ENCODE measurements at regions not wholly inside any gene's neighbourhood (a gene's known extent, or its start where the extent isn't known, plus 50 kb on each side); places are given as distances from the start of the nearest gene placed in this dataset.

DNA sequence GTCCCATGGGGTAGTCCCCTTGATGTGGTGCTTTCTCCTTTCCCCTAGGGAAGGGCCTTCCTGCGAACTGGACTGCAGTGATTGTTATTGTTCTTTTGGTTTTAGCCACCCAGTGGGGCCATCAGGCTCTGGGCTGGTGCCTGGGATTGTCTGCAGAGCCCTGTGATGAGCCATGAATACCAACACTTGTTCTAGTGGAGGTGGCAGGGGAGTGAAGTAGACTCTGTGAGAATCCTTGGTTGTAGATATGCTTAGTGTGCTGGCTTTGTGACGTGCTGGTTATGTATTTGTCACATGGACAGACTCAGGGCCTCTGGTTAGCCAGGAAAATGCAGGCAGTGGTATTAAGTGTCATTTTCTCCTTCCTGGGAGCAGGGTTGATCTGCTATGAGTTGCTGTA lies 51.8 kb upstream of the NDUFB4 start:
- no peak for DNase-seq

DNA sequence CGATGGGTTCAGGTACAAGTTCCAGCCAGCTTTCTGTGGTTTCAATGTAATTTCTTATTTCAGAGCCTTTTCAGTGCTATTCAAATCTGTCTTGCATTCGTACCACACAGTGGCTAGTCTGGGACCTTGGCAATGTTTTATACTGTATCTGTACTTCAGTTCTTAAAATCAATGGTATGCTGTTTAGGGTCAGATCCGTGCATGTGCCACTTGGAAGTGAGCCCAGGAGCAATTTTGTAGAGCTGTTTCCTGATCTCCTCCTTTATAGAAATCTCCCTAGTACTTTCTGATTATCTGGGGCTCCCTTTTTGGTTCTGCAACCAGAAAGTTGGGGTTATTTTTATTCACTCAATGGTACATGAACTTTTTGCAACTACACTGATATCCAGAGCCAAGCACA lies 59.5 kb upstream of the NDUFB4 start:
- DNase-seq: no peak

DNA sequence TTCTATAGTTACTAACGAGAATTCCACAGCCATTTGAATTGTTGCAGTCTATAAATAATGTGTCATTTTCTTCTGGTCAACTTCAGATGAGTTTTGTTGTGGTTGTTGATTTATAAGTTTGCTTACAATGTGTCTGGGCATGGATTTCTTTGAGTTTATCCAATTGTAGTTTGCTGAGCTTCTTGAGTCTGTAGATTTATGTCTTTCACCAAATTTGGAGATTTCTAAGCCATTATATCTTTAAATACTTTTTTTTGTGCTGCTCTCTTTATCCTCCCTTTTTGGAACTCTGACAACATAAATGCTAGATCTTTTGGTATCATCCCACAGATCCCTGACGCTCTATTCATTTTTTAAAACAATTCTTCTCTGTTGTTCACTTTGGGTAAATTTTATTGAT lies 63.2 kb upstream of the NDUFB4 start:
- no peak for DNase-seq

DNA sequence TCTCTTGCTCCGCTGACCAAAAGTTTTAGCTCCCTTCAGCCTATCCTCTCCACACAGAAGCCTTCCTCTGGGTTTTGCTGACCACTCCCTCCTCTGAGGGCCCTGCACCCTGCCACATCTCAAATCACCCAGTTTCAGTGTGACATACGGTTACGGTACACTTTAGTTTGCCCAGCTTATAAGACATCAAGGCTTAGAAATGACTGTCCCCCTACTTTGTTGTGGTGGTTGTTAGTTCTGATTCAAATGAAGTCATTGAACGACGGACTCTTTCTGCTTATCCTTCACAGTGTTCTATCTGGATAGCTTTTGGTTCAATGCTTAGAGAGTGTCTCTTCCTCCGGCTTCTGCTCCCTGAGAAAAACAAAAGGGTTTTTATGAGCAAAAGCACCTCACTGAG lies 68.0 kb upstream of the NDUFB4 start:
- no peak for DNase-seq

DNA sequence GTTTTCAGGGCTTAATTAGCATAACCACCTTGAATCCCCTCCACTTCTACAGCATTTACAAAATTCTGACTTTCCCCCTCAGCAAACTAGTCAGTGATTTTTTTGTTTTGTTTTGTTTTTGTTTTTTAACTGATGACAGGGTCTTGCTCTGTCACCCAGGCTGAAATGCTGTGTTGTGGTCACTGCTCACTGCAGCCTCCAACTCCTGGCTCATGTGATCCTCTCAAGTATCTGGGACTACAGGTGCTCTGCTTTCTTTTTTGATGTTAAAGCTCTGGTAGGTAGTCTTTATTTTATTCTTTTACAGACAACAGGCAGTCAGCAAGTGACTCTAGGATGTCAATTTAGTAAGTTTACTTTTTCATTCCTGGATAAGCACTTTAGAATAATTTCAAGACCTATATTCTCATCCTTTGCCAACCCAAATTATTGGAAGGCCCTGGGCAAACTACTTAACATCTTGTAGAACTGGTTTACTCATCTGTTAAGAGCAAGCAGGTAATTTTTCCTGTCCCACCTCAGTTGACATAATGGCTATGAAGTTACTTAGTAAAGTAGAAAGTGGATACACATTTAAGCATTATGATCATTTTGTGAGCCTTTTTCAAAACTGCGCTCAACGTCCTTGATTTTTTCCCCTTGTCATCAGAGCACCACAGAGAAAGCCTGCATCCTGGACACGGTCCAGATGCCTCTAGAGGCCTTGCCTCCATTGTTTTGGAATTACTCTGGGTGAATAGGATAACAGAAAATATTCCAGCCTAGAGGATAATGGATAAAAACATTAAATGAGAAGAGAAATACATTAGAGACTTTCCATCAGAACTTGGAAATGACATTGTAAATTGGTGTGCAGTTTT lies 69.9 kb upstream of the NDUFB4 start:
- DNase-seq: no peak

DNA sequence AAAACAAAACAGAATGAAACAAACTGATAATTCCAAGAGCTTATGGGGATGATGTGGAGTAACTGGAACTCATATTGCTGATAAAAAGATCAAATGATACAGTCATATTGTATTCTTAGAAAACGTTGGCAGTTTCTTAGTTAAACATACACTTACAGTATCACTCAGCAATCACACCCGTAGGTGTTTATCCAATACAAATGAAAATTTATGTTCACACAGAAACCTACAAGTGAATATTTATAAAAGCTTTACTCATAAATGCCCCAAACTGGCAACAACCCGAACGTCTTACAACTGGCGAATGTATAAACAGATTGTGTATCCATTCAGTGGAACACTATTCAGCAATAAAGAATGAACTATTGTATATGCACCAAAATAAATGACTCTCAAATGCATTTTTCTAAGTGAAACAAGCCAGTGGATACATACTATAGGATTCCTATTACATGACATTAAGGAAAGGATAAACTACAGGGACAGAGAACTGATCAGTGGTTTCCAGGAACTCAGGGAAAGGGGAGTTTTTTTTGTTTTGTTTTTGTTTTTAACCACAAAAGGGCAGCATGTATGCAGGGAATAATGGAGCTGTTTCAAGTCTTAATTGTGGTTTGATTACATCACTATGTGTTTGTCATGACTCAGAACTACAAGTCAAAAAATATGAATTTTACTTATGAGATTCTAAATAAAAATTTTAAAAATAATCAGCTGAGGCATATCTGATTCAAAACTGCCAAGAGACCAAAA lies 71.8 kb upstream of the NDUFB4 start:
- DNase-seq: no peak

DNA sequence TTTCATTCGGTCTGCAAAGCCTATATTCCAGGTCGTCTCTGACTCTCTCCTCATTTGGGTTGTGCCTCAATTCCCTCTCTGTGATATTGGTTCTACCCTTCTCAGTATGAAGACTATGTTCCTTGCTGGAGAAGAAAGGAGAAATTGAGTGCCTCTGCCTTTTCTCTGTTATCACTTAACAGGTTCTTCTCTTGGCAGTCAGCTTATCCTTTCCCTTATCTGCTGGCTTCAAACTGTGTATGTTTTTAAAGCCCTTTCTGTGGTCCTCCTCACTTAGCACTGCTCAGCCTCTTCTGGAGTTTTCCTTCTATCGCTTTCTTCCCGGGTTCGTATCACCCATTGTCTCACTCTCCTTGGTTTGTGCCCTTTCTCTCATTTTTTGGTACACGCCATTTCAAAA lies 65.3 kb upstream of the FSTL1 start:
- DNase-seq: no peak

DNA sequence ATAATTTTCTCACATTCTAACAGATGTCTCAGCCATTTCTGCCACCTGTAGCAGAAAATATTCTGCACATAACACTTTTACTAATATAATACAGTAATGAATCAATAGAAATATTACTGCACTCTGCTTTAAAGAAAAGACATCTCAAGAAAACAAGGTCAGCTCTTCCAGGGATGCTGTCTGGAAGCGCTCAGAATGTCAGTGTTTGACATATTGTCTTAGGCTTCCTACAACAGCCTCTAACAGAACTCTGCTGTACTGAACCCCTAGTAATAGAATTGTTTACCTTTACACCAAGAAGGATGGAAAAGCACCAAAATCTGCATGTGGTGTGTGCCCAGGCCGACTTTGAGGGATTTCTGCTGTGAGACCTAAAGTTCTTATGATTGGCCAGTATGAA lies 61.9 kb upstream of the FSTL1 start:
- no peak for DNase-seq

DNA sequence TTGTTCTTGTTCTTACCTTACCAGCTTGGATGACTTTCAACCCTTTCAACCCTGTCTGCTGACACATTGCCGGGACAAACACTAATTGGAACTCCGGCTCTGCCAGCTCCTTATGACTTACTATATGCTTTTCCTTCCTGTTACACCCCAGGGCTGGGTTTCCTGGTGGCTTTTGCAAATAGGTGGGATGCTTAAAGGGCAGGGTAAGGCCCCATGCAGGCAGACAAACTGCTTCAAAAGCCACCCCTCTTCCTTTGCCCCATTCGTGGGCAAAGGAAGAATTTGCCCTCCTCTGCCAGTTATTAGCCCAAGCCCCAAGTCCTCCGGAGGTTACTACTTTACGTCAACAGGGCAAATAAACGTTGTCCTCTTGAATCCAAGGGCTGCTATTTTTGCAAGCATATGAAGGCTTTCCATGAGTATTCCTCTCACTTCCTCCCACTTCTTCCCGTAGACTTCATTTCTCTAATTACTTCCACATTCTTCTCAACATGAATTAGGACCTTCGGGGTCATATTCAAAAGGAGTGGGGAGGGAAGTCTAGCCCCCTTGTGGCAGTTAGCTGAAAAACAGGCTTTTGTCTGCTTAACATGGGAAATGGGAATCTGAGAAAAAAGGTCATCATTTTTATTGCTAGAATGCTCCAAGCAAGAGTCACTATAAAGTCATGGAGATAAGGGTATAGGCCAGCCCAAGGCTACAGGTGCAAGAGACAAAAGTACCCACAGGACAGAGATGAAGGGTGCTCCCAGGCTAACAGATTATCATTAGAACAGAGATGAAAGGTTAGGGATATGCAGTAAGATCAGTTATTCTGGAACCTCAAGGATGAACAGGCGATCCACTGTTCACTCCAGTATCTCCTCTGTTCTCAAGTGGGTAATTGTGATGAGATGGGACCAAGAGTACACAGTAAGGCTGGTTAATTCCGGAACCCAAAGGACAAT lies 56.3 kb upstream of the FSTL1 start:
- DNase-seq: peak; percentile 73

DNA sequence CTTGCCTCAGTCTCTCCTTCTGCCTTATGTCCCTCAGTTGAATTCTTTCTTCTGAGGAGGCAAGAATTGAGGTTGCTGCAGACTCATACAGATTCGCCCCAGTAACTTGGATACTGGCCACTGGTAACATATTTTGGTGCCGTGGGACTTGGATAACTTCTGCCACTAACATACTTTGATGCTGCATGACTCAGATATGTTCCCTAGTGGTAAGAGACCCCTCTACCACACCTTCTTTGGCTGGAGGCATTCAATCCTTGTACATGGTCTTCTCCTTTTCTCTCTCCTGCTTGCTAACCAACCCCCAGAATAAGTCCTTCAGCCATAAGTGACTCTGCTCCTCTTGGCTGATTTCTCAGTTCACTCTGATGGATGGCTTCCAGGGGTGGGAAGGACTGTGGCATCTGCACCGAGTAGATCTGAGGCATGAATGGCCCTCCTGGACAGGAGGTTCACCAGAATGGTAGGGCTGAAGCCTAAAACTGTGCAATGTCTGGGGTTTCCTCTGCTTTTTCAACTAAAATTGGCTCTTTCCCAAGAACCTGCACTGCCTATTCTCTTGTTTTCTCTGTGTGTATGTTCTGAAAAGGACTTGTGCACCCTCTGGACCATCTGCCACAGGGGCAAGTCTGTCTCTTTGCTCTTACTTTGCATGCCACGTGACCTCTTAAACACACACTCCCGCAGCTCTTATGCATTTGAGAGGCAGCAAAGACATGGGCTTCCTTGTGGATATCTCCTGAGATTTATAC lies 55.5 kb upstream of the FSTL1 start:
- DNase-seq: peak; percentile 96

DNA sequence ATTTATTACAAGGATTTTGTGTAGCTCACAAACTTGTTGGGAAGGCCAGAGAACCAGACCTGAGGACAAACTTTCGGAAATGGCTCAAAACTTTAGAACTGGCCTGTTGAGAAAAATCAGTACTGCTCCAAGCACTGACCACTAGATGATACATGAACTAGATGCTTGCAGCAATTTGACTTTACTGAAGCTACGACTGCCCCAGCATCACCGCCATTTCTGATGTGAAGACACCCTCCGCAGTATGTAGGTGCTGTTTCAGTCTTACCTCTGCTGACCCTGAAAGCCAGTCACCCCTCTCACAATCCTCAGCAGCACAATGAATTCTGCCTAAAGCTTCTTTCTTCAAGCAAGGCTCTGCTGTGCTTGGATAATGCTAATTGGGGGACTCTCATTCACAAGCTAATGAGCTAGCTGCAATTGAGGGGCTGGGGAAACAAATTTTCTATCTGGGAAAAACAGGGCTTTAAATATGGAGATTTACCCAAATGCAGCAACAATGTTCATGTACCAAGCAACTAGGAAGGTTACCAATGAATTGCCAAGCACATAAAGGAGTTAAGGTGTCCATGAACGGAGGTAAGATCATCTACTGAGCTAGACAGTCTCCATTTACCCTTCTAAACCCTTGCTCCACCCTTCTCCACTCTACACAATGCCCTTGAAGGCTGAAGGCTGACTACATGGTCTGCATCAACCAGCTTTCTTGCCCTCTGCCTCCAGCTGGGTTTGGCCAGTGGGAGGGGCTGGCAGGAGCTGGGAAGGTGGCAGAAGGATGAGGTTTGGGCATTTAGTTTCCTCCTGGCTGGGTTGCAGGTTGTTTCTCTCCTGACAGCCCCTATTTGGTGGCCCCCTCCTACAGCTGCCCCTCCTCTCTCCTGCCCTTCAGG lies 53.2 kb upstream of the FSTL1 start:
- no peak for DNase-seq

DNA sequence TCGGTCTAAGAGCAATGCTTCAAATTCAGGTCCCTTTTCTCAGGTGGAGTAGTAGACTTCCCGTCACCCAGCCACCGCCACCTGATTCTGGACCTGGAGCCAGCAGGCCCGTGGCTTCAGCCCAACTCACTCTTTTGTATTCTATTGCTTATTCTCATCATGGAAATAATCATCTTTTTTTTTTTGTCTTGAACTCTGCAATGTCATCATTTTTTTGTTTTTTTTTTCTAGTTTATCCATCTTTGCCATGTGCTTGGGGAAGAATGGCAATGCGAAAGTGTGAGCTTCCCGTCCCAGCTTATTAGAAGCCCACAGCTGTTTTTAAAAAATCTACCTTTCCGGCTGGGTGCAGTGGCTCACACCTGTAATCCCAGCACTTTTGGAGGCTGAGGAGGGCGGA lies 51.3 kb upstream of the FSTL1 start:
- DNase-seq: no peak
